ENCODE measurements at regions not wholly inside any gene's neighbourhood (a gene's known extent, or its start where the extent isn't known, plus 50 kb on each side); places are given as distances from the start of the nearest gene placed in this dataset.

DNA sequence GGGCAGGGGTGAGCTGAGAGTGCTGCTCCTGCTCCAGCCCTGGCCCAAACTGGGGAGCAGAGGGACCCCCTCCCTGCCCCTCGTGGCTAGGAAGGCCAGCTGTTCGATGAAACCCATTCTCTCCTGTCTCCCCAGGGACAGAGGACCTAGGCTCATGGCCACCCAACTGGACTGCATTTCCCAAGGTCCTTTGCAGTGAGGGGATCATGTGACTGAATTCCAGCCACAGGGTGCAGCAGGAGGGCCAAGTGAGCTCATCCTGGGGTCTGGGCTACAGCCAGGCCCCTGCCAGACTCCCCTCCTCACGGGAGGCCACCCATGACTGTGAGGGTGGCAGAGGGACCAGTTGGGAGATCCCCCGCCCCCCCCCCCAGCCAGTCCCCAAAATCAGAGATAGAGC is 777.6 kb downstream of the TBC1D22A start:
- Histone ChIP-seq H3K36me3 (replicated peaks in 1 of 2) (no peaks in the 10 kb centered on the region), H3K27ac (no peak overlapping the region), H3K4me3 (no peak overlapping the region), H3K27me3 (no peaks in the 10 kb centered on the region), H3K9me3 (replicated peaks in 1 of 3) (no peaks in the 10 kb centered on the region), H3K4me1 (replicated peaks in 1 of 2) (no peaks in the 10 kb centered on the region)
- intact Hi-C loops (cut with DNase I) = no loop called here
- no peak for TF ChIP-seq POLR2A (IDR thresholded peaks at IDR 0.05)
- TF ChIP-seq, protein P1, sequence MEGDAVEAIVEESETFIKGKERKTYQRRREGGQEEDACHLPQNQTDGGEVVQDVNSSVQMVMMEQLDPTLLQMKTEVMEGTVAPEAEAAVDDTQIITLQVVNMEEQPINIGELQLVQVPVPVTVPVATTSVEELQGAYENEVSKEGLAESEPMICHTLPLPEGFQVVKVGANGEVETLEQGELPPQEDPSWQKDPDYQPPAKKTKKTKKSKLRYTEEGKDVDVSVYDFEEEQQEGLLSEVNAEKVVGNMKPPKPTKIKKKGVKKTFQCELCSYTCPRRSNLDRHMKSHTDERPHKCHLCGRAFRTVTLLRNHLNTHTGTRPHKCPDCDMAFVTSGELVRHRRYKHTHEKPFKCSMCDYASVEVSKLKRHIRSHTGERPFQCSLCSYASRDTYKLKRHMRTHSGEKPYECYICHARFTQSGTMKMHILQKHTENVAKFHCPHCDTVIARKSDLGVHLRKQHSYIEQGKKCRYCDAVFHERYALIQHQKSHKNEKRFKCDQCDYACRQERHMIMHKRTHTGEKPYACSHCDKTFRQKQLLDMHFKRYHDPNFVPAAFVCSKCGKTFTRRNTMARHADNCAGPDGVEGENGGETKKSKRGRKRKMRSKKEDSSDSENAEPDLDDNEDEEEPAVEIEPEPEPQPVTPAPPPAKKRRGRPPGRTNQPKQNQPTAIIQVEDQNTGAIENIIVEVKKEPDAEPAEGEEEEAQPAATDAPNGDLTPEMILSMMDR (IDR thresholded peaks at IDR 0.05) = no peak
- 52 to 76% (median 64%) methylated on average over 3 to 4 of the region's 4 CpGs for WGBS, 4 donors
- no peak for DNase-seq

- WGBS, 4 donors = 87 to 92% (median 92%) methylated on average over 12 of the region's 12 CpGs
- intact Hi-C loops (cut with DNase I) = no loop called here
- H3K27me3 ChIP-seq = no peaks in the 10 kb centered on the region
- no peaks in the 10 kb centered on the region for H3K36me3 ChIP-seq (replicated peaks in 1 of 2)
- TF ChIP-seq POLR2A (IDR thresholded peaks at IDR 0.05) = no peak
- TF ChIP-seq, protein P1 (IDR thresholded peaks at IDR 0.05) = no peak
- no peaks in the 10 kb centered on the region for H3K9me3 ChIP-seq (replicated peaks in 1 of 3)
- H3K27ac ChIP-seq = no peak overlapping the region
- H3K4me3 ChIP-seq = no peak overlapping the region
- no peaks in the 10 kb centered on the region for H3K4me1 ChIP-seq (replicated peaks in 1 of 2)
- DNase-seq = no peak
Observed at GRCh38 chr22:47539374-47539773, 776.9 kb downstream of the TBC1D22A start.

GRCh38 chr22:47535681-47536080 is 773.2 kb downstream of the TBC1D22A start:
- 77 to 91% (median 81%) methylated on average over 5 to 13 of the region's 13 CpGs for WGBS, 4 donors
- Histone ChIP-seq H3K27ac (no peak overlapping the region), H3K4me1 (replicated peaks in 1 of 2) (no peaks in the 10 kb centered on the region), H3K36me3 (replicated peaks in 1 of 2) (no peaks in the 10 kb centered on the region), H3K27me3 (no peaks in the 10 kb centered on the region), H3K4me3 (no peak overlapping the region), H3K9me3 (replicated peaks in 1 of 3) (no peaks in the 10 kb centered on the region)
- TF ChIP-seq, protein P1 (IDR thresholded peaks at IDR 0.05) = no peak
- no peak for TF ChIP-seq POLR2A (IDR thresholded peaks at IDR 0.05)
- DNase-seq = no peak
- intact Hi-C loops (cut with DNase I) = no loop called here

GRCh38 chr22:47534804-47535410 is 772.5 kb downstream of the TBC1D22A start:
- intact Hi-C loops (cut with DNase I) = no loop called here
- no peaks in the 10 kb centered on the region for H3K9me3 ChIP-seq (replicated peaks in 1 of 3)
- 67 to 90% (median 75%) methylated on average over 4 to 9 of the region's 9 CpGs for WGBS, 4 donors
- no peaks in the 10 kb centered on the region for H3K4me1 ChIP-seq (replicated peaks in 1 of 2)
- no peak for TF ChIP-seq POLR2A (IDR thresholded peaks at IDR 0.05)
- TF ChIP-seq, protein P1 (IDR thresholded peaks at IDR 0.05) = no peak
- H3K4me3 ChIP-seq = no peak overlapping the region
- no peaks in the 10 kb centered on the region for H3K36me3 ChIP-seq (replicated peaks in 1 of 2)
- H3K27me3 ChIP-seq = no peaks in the 10 kb centered on the region
- H3K27ac ChIP-seq = no peak overlapping the region
- DNase-seq = no peak

Data from adrenal gland (tissue), 9 donors.